ENCODE measurements at regions not wholly inside any gene's neighbourhood (a gene's known extent, or its start where the extent isn't known, plus 50 kb on each side); places are given as distances from the start of the nearest gene placed in this dataset.

GRCh38 chr11:121929581-121929980 is 186.4 kb downstream of the BLID start:
- TF ChIP-seq CTCF (IDR thresholded peaks at IDR 0.05): no peak
- TF ChIP-seq POLR2A (IDR thresholded peaks at IDR 0.05): no peak

All from breast epithelium (tissue), 3 donors.